Thyroid gland (tissue), 4 donors: ENCODE measurements at regions not wholly inside any gene's neighbourhood (a gene's known extent, or its start where the extent isn't known, plus 50 kb on each side); places are given as distances from the start of the nearest gene placed in this dataset.

Source experiments
- POLR2A ChIP-seq, 2 donors: fragments of 450-650 bp; IDR thresholded peaks; one replicate each; pipeline ENCODE4 v1.6.1; 2017; ENCODE audit warnings: antibody characterized with exemption in 2 of 2, mild to moderate bottlenecking in 2 of 2, moderate library complexity in 1 of 2
- TF ChIP-seq, protein P1 (sequence below), 6 experiments: fragments of 200-600 bp in 3 of 6; fragments of 450-650 bp in 3 of 6; sonication (generic) in 3 of 6; IDR thresholded peaks; one replicate each; pipeline ENCODE4 v1.5.1; 2016 to 2019; ENCODE audit warnings: antibody characterized with exemption in 6 of 6, mild to moderate bottlenecking in 2 of 6, inconsistent platforms in 1 of 6, moderate library complexity in 1 of 6

DNA sequence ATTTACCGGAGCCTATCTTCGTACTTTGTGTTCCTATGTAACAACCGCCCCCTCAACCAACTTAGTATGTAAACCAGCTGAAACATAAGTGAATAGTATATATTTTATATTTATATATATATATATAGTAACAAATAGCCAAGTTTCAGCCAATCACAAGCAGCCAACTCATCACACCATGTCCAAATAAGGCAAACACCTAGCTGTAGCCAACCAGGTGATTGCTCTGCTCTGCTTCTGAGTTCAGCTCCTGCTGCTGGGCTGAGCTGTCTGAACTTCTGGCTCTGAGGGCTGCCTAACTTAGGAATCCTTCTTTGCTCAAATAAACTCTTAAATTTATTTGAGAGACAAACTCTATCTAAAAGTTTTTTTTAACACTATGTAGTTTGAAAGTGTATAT, 101.6 kb upstream of the SOX4 start:
- TF ChIP-seq, protein P1, sequence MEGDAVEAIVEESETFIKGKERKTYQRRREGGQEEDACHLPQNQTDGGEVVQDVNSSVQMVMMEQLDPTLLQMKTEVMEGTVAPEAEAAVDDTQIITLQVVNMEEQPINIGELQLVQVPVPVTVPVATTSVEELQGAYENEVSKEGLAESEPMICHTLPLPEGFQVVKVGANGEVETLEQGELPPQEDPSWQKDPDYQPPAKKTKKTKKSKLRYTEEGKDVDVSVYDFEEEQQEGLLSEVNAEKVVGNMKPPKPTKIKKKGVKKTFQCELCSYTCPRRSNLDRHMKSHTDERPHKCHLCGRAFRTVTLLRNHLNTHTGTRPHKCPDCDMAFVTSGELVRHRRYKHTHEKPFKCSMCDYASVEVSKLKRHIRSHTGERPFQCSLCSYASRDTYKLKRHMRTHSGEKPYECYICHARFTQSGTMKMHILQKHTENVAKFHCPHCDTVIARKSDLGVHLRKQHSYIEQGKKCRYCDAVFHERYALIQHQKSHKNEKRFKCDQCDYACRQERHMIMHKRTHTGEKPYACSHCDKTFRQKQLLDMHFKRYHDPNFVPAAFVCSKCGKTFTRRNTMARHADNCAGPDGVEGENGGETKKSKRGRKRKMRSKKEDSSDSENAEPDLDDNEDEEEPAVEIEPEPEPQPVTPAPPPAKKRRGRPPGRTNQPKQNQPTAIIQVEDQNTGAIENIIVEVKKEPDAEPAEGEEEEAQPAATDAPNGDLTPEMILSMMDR (IDR thresholded peaks at IDR 0.05): no peak
- no peak for TF ChIP-seq POLR2A (IDR thresholded peaks at IDR 0.05)
